ENCODE measurements at regions not wholly inside any gene's neighbourhood (a gene's known extent, or its start where the extent isn't known, plus 50 kb on each side); places are given as distances from the start of the nearest gene placed in this dataset.

DNA sequence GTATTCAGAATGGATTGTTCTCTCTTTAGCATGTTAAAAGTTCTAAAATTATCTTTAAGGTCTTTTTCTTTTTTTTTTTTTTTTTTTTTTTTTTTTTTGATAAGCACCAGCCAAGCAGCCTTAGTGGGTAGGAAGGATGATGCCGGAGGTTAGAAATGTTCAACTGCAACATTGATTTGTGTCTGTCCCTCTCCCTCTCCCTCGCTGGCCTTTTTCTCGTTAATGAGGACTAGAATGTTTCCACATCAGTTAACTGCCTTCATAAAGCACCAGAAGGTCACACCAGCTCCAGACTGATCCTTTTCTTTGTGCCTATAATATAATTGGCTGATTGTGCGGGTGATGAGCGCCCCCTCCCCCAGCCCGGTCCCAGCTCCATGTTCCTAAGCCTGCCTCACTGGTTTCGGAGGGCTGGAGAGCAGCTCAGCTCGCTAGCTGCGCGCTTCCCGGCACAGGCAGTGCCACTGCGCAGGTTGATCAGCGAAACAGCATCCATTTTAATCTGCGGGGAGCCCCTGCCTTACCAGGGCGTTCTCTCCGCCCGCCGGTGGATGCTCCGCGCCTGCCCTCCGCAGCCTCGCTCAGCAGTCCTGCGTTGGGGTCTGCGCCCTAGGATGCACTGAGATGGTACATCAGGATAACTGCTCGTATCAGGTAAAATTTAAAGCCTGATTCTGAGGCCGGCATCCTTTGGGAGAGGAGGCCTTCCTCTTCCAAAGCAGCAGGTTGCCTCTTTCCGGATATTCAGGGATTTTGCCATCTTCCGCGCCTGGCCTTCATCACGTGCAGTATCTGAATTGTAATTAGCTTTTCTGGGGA lies 148.9 kb upstream of the IL12A start, which contains the start of gene SCHIP1:
- no peak for TF ChIP-seq EZH2 (IDR thresholded peaks at IDR 0.05; ENCODE audit: low read length, missing control alignments)
- TF ChIP-seq, protein P1, sequence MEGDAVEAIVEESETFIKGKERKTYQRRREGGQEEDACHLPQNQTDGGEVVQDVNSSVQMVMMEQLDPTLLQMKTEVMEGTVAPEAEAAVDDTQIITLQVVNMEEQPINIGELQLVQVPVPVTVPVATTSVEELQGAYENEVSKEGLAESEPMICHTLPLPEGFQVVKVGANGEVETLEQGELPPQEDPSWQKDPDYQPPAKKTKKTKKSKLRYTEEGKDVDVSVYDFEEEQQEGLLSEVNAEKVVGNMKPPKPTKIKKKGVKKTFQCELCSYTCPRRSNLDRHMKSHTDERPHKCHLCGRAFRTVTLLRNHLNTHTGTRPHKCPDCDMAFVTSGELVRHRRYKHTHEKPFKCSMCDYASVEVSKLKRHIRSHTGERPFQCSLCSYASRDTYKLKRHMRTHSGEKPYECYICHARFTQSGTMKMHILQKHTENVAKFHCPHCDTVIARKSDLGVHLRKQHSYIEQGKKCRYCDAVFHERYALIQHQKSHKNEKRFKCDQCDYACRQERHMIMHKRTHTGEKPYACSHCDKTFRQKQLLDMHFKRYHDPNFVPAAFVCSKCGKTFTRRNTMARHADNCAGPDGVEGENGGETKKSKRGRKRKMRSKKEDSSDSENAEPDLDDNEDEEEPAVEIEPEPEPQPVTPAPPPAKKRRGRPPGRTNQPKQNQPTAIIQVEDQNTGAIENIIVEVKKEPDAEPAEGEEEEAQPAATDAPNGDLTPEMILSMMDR (conservative IDR thresholded peaks at IDR 0.05 in 1 of 2, IDR thresholded peaks at IDR 0.05 in 1 of 2; ENCODE audit: low read depth in 1 of 2, low read length in 2 of 2), result no peak
